Keratinocyte (primary cell): ENCODE measurements at regions not wholly inside any gene's neighbourhood (a gene's known extent, or its start where the extent isn't known, plus 50 kb on each side); places are given as distances from the start of the nearest gene placed in this dataset.

Source experiments
- DNase-seq: peaks from one replicate; pipeline ENCODE4 v3.0.0-alpha.2; 2011; ENCODE audit warnings: low read depth, missing footprints, low spot score
- FAIRE-seq: peaks from 2 replicates; lab custom pipeline; 2011; peaks lifted over from hg19 to GRCh38; lab: Jason Lieb, UNC
- H2AFZ ChIP-seq: 2 replicates; pipeline ENCODE4 v1.6.0; 2012; ENCODE audit warnings: low read length, control low read depth, inconsistent platforms; ENCODE audit not compliant: control insufficient read depth
- H3K27ac ChIP-seq: 2 replicates; pipeline ENCODE4 v1.5.1; 2011; ENCODE audit warnings: low read length; ENCODE audit not compliant: control insufficient read depth, insufficient read depth
- H3K27me3 ChIP-seq: 3 replicates; pipeline ENCODE4 v1.6.0; 2011; ENCODE audit warnings: low read length; ENCODE audit not compliant: control insufficient read depth, insufficient read depth; ENCODE audit errors: extremely low read depth
- H3K36me3 ChIP-seq, 2 experiments: 2 replicates in 1 of 2; 3 replicates in 1 of 2; pipeline ENCODE4 v1.5.1; 2011; ENCODE audit warnings: low read length in 2 of 2, mild to moderate bottlenecking in 1 of 2; ENCODE audit not compliant: control insufficient read depth in 2 of 2, insufficient read depth in 2 of 2; ENCODE audit errors: extremely low read depth in 1 of 2
- H3K4me1 ChIP-seq: 3 replicates; pipeline ENCODE4 v1.5.1; 2011; ENCODE audit warnings: low read length; ENCODE audit not compliant: control insufficient read depth, insufficient read depth; ENCODE audit errors: extremely low read depth
- H3K4me2 ChIP-seq: 3 replicates; pipeline ENCODE4 v1.6.0; 2011; ENCODE audit warnings: low read depth, low read length; ENCODE audit not compliant: control insufficient read depth, insufficient read depth; ENCODE audit errors: extremely low read depth
- H3K4me3 ChIP-seq, 3 experiments: fragments of 200-600 bp in 1 of 3; sonication (generic) in 1 of 3; 2 replicates in 2 of 3; 3 replicates in 1 of 3; pipeline ENCODE4 v1.5.1; 2011 to 2016; ENCODE audit warnings: low read length in 3 of 3, mild to moderate bottlenecking in 3 of 3, control low read depth in 2 of 3, inconsistent platforms in 1 of 3, low read depth in 1 of 3, mixed read lengths in 1 of 3, mixed run types in 1 of 3, moderate library complexity in 1 of 3; ENCODE audit not compliant: control insufficient read depth in 2 of 3, insufficient read depth in 2 of 3; ENCODE audit errors: extremely low read depth in 1 of 3
- H3K79me2 ChIP-seq: 2 replicates; pipeline ENCODE4 v1.6.0; 2012; ENCODE audit warnings: low read length; ENCODE audit not compliant: control insufficient read depth, insufficient read depth
- H3K9ac ChIP-seq: 3 replicates; pipeline ENCODE4 v1.6.0; 2011; ENCODE audit warnings: low read length; ENCODE audit not compliant: control insufficient read depth, insufficient read depth; ENCODE audit errors: extremely low read depth
- H3K9me1 ChIP-seq: 3 replicates; pipeline ENCODE4 v1.6.0; 2011; ENCODE audit warnings: low read length; ENCODE audit not compliant: control insufficient read depth, insufficient read depth; ENCODE audit errors: extremely low read depth
- H3K9me3 ChIP-seq: 2 replicates; pipeline ENCODE4 v1.5.1; 2012; ENCODE audit warnings: low read depth, low read length; ENCODE audit not compliant: control insufficient read depth
- H4K20me1 ChIP-seq: 3 replicates; pipeline ENCODE4 v1.6.0; 2011; ENCODE audit warnings: low read length; ENCODE audit not compliant: control insufficient read depth, insufficient read depth; ENCODE audit errors: extremely low read depth
- EZH2 ChIP-seq: IDR thresholded peaks from one replicate; pipeline ENCODE4 v1.6.1; 2012; ENCODE audit warnings: inconsistent platforms, mild to moderate bottlenecking, low read length, moderate library complexity
- dilution Hi-C: fragments of 300-500 bp; cut with MboI; formaldehyde crosslinking; loops from one replicate; pipeline ENCODE4 v1.7.0; 2020; ENCODE audit warnings: low sequenced_read_pairs; ENCODE audit not compliant: extremely low pct_ligation_motif_present
- TF ChIP-seq, protein P1 (sequence below), 3 experiments: IDR thresholded peaks in 1 of 3; conservative IDR thresholded peaks in 1 of 3; optimal IDR thresholded peaks in 1 of 3; 2 replicates in 2 of 3; 3 replicates in 1 of 3; pipeline versions ENCODE3 to v1.5.1; 2011; ENCODE audit warnings: low read length in 3 of 3, mild to moderate bottlenecking in 3 of 3, moderate library complexity in 2 of 3, control low read depth in 1 of 3, inconsistent platforms in 1 of 3; ENCODE audit not compliant: insufficient read depth in 2 of 3; ENCODE audit errors: extremely low read depth in 1 of 3

DNA sequence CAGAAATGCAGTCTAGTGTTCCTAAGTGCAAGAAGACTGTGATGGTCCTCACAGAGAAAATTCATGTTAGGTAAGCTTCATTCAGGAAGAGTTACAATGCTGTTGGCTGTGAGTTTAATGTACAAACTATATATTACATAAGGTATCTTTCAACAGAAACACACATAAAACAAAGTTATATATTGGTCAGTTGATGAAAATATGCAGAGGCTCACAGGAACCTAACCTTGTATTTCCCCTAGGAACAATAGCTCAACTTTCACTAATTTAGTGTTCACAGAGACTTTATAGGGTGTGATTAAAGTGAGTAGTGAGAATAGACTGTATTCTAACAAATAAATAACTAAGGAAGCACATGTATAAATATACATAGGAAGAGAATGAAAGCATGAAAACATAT lies 676.9 kb upstream of the ADGRL4 start:
- no peak for TF ChIP-seq EZH2
- TF ChIP-seq, protein P1, sequence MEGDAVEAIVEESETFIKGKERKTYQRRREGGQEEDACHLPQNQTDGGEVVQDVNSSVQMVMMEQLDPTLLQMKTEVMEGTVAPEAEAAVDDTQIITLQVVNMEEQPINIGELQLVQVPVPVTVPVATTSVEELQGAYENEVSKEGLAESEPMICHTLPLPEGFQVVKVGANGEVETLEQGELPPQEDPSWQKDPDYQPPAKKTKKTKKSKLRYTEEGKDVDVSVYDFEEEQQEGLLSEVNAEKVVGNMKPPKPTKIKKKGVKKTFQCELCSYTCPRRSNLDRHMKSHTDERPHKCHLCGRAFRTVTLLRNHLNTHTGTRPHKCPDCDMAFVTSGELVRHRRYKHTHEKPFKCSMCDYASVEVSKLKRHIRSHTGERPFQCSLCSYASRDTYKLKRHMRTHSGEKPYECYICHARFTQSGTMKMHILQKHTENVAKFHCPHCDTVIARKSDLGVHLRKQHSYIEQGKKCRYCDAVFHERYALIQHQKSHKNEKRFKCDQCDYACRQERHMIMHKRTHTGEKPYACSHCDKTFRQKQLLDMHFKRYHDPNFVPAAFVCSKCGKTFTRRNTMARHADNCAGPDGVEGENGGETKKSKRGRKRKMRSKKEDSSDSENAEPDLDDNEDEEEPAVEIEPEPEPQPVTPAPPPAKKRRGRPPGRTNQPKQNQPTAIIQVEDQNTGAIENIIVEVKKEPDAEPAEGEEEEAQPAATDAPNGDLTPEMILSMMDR (optimal IDR thresholded peaks at IDR 0.05 in 1 of 3, IDR thresholded peaks at IDR 0.05 in 1 of 3, conservative IDR thresholded peaks at IDR 0.05 in 1 of 3; ENCODE audit: extremely low read depth in 1 of 3, insufficient read depth in 2 of 3, low read length in 3 of 3): no peak
- Histone ChIP-seq H4K20me1 (no peaks in the 10 kb centered on the region), H2AFZ (no peak overlapping the region), H3K4me2 (no peak overlapping the region), H3K9me3 (no peaks in the 10 kb centered on the region), H3K79me2 (no peaks in the 10 kb centered on the region), H3K9ac (no peak overlapping the region), H3K4me3 (no peak overlapping the region), H3K9me1 (no peaks in the 10 kb centered on the region), H3K36me3 (no peaks in the 10 kb centered on the region), H3K27me3 (no peaks in the 10 kb centered on the region), H3K4me1 (no peaks in the 10 kb centered on the region), H3K27ac (no peak overlapping the region)
- FAIRE-seq (no peak), DNase-seq (no peak)
- dilution Hi-C loops: no loop called here

DNA sequence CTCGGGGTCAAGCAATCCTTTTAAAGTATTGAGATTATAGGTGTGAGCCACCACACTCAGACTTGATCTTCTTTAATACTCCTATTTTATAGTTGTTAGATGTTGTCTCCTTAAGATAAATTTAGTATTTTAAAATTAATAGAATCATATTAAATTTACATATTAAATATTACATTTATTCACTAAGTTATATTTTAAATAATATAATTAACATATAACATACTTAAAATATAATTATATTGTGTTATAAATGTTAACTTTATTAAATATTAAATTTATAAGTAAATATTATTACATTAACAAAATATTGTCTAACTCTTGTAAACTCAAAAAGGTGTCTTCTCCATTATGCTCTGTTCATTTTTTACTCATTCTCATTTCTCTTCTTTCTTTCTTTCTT lies 675.9 kb upstream of the ADGRL4 start:
- no peaks in the 10 kb centered on the region for H3K36me3 ChIP-seq
- dilution Hi-C loops: no loop called here
- no peak overlapping the region for H2AFZ ChIP-seq
- no peak overlapping the region for H3K27ac ChIP-seq
- no peaks in the 10 kb centered on the region for H3K27me3 ChIP-seq
- H3K4me2 ChIP-seq: no peak overlapping the region
- FAIRE-seq: no peak
- H3K4me3 ChIP-seq: no peak overlapping the region
- H3K4me1 ChIP-seq: no peaks in the 10 kb centered on the region
- no peaks in the 10 kb centered on the region for H3K9me1 ChIP-seq
- H4K20me1 ChIP-seq: no peaks in the 10 kb centered on the region
- H3K9me3 ChIP-seq: no peaks in the 10 kb centered on the region
- no peak for DNase-seq
- no peaks in the 10 kb centered on the region for H3K79me2 ChIP-seq
- TF ChIP-seq EZH2: no peak
- TF ChIP-seq, protein P1 (optimal IDR thresholded peaks at IDR 0.05 in 1 of 3, IDR thresholded peaks at IDR 0.05 in 1 of 3, conservative IDR thresholded peaks at IDR 0.05 in 1 of 3; ENCODE audit: extremely low read depth in 1 of 3, insufficient read depth in 2 of 3, low read length in 3 of 3): no peak
- no peak overlapping the region for H3K9ac ChIP-seq
